Cardiac fibroblast (primary cell): ENCODE measurements at regions not wholly inside any gene's neighbourhood (a gene's known extent, or its start where the extent isn't known, plus 50 kb on each side); places are given as distances from the start of the nearest gene placed in this dataset.
A peak's percentile ranks its signal among the peaks of the same experiment; 100 is the strongest.

ENCODE experiments used
- DNase-seq, 2 donors: peaks; one replicate each; pipeline versions ENCODE4 v3.0.0 to v3.0.0-alpha.2; 2010; ENCODE audit warnings: low read depth in 2 of 2
- H3K4me3 ChIP-seq, 2 donors: replicated peaks in 1 of 2; 1 replicate in 1 of 2; 2 replicates in 1 of 2; pipeline ENCODE4 v1.5.1; 2011; ENCODE audit warnings: low read depth in 2 of 2, low read length in 2 of 2, mild to moderate bottlenecking in 2 of 2, moderate library complexity in 1 of 2
- CTCF ChIP-seq: IDR thresholded peaks from one replicate; pipeline ENCODE4 v1.5.1; 2011; ENCODE audit warnings: low read depth, mild to moderate bottlenecking, low read length, inconsistent platforms

DNA sequence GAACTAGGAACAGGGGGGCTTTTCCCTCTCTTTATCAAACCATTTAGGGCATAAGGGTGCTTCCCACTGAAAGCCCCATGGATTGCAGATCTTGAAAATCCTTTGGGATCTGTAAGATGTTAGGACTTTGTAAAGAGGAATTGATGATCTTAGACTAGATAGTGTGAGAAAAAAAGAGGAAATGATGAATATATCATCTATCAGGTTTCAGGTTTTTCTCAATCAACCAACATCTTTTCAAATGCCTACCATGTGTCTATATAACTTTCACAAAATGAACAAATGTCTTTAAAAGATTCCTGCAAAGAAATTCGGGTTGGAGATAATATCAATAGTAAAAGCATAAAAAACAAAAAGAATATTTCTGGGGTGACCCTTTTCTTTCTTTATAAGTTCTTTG lies 50.1 kb downstream of the KCNC4 start:
- no peak for DNase-seq
- H3K4me3 ChIP-seq, result no peak overlapping the region
- no peak for TF ChIP-seq CTCF

DNA sequence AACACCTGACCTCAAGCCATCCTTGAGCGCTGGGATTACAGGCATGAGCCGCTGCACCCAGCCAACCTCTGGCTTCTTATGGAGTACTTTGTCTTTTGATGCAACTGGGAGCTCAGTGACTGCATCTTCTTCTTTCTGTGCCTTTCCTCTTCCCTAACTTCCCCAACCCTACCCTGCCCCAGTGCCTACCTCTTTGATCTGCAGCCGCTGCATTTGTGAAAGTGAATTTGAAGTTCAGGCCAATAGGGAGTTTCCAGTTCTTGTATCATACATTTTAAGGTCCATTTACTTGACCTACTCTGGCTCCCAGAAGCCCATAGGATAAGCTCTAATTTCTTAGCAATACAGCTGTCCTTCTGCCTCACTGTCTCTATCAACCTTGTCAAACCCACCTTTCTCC lies 52.2 kb downstream of the KCNC4 start:
- no peak overlapping the region for H3K4me3 ChIP-seq
- TF ChIP-seq CTCF, result no peak
- no peak for DNase-seq

- TF ChIP-seq CTCF, result no peak
- no peak overlapping the region for H3K4me3 ChIP-seq
- no peak for DNase-seq
Measured at GRCh38 chr1:110262846-110263631, 52.9 kb downstream of the KCNC4 start.

DNA sequence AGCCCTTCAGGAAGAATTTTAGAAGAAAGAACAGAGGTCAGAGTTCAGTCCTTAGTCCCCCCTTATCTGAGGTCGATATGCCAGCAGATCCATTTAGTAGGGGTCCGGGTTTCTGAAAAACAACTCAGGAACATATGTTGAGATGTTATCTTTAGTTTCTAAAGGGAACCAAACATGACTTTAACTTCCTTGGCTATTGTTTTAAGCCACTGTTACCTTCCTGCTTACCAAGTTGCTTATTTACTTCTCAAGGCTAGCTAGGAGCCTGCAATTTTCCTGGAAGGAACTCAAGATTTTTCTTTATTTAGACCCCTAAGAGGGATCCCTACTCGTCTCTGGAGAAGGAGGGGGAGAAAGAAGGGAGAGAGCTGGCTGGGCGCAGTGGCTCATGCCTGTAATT lies 54.3 kb downstream of the KCNC4 start:
- TF ChIP-seq CTCF, result no peak
- no peak for DNase-seq

DNA sequence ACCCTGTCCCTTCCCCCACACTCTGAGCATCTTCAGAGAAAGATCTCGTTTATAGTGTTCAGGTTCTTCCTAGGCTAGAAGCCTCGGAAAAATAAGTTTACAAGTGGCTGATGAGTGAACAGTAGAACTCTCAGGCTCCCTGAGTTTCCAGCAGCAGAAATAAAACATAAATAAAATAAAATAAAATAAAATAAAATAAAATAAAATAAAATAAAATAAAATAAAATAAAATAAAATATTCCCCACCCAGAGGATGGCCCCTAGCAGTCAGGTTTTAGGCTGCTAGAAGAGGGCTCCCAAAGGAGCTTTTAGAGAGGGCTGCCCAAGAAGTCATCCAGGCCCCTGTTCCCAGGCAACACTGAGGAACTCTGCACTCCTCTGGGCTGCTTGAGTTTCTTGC lies 55.1 kb downstream of the KCNC4 start:
- no peak for TF ChIP-seq CTCF
- DNase-seq, result no peak
- no peak overlapping the region for H3K4me3 ChIP-seq

More for the DNA sequence above, 54.3 kb downstream of the KCNC4 start:
- no peak overlapping the region for H3K4me3 ChIP-seq

- H3K4me3 ChIP-seq, result no peak overlapping the region
- no peak for TF ChIP-seq CTCF
- no peak for DNase-seq
Measured at GRCh38 chr1:110266834-110267233, 56.7 kb downstream of the KCNC4 start.

- TF ChIP-seq CTCF, result no peak
- DNase-seq, result peak in 1 of 2 donors; percentile 10
- H3K4me3 ChIP-seq, result no peak overlapping the region
Measured at GRCh38 chr1:110267260-110267659, 57.1 kb downstream of the KCNC4 start.
